ENCODE measurements at regions not wholly inside any gene's neighbourhood (a gene's known extent, or its start where the extent isn't known, plus 50 kb on each side); places are given as distances from the start of the nearest gene placed in this dataset.

GRCh38 chr13:111526922-111527321 is 206.5 kb downstream of the TEX29 start:
- DNase-seq = no peak
- intact Hi-C loops (cut with DNase I) = no loop called here

DNA sequence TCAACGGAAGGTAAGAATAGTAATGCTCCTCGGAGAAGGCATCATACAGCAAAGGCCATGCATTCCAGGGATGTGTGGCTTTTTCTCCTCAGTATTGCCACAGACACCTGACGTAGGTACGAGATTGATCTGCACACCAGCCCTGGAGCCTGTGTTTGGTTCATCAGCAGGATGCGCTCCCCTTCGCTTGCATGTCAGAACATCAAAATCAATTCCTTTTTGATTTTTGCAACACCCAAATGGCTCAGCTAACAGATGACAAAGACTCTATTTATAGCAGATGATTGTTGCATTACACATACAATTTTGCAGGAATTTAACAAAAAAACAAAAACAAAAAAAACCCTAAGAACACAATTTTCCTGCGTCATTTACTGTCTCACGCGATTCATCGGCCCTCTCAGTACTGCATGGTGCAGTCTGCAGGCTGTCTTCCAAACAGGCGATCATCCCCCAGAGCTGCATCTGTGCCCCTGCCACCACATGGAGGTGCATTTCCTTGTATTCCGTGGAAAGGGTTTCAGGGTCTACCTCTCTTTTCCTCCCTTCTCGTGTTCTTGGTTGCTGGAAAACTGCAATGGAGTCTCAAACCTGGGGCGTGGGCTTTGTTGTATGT is 207.3 kb downstream of the TEX29 start:
- H3K9me3 ChIP-seq = no peaks in the 10 kb centered on the region
- 74 to 85% (median 78%) methylated on average over 14 of the region's 14 CpGs for WGBS, 3 donors
- no peak overlapping the region for H3K4me3 ChIP-seq
- no peaks in the 10 kb centered on the region for H3K36me3 ChIP-seq
- no peak for DNase-seq
- no peaks in the 10 kb centered on the region for H3K4me1 ChIP-seq (ENCODE audit: insufficient read depth)
- no peak for TF ChIP-seq POLR2A (IDR thresholded peaks at IDR 0.05)
- no peak for TF ChIP-seq EP300 (IDR thresholded peaks at IDR 0.05)
- TF ChIP-seq CTCF (IDR thresholded peaks at IDR 0.05) = no peak
- H3K27me3 ChIP-seq = no peaks in the 10 kb centered on the region
- no peak overlapping the region for H3K27ac ChIP-seq
- intact Hi-C loops (cut with DNase I) = no loop called here

More at GRCh38 chr13:111526922-111527321, 206.5 kb downstream of the TEX29 start:
- H3K27me3 ChIP-seq = no peaks in the 10 kb centered on the region
- H3K27ac ChIP-seq = no peak overlapping the region
- no peak overlapping the region for H3K4me3 ChIP-seq
- H3K4me1 ChIP-seq (ENCODE audit: insufficient read depth) = no peaks in the 10 kb centered on the region
- no peak for TF ChIP-seq POLR2A (IDR thresholded peaks at IDR 0.05)
- no peak for TF ChIP-seq CTCF (IDR thresholded peaks at IDR 0.05)
- TF ChIP-seq EP300 (IDR thresholded peaks at IDR 0.05) = no peak
- no peaks in the 10 kb centered on the region for H3K36me3 ChIP-seq
- WGBS, 3 donors = 50 to 56% (median 55%) methylated on average over 7 of the region's 7 CpGs
- H3K9me3 ChIP-seq = no peaks in the 10 kb centered on the region

GRCh38 chr13:111528513-111528912 is 208.1 kb downstream of the TEX29 start:
- H3K36me3 ChIP-seq = no peaks in the 10 kb centered on the region
- no peaks in the 10 kb centered on the region for H3K27me3 ChIP-seq
- H3K27ac ChIP-seq = no peak overlapping the region
- DNase-seq = no peak
- WGBS, 3 donors = 87 to 95% (median 94%) methylated on average over 3 of the region's 3 CpGs
- H3K4me1 ChIP-seq (ENCODE audit: insufficient read depth) = no peaks in the 10 kb centered on the region
- H3K4me3 ChIP-seq = no peak overlapping the region
- TF ChIP-seq POLR2A (IDR thresholded peaks at IDR 0.05) (no peak), EP300 (IDR thresholded peaks at IDR 0.05) (no peak), CTCF (IDR thresholded peaks at IDR 0.05) (no peak)
- intact Hi-C loops (cut with DNase I) = no loop called here
- H3K9me3 ChIP-seq = no peaks in the 10 kb centered on the region

GRCh38 chr13:111530137-111530870 is 209.9 kb downstream of the TEX29 start:
- no peaks in the 10 kb centered on the region for H3K9me3 ChIP-seq
- H3K27me3 ChIP-seq = no peaks in the 10 kb centered on the region
- no peak overlapping the region for H3K4me3 ChIP-seq
- H3K27ac ChIP-seq = no peak overlapping the region
- H3K4me1 ChIP-seq (ENCODE audit: insufficient read depth) = no peaks in the 10 kb centered on the region
- intact Hi-C loops (cut with DNase I) = no loop called here
- DNase-seq = no peak
- TF ChIP-seq CTCF (IDR thresholded peaks at IDR 0.05) (no peak), POLR2A (IDR thresholded peaks at IDR 0.05) (no peak), EP300 (IDR thresholded peaks at IDR 0.05) (no peak)
- no peaks in the 10 kb centered on the region for H3K36me3 ChIP-seq
- 81 to 87% (median 83%) methylated on average over 17 of the region's 17 CpGs for WGBS, 3 donors

Data from ovary (tissue), 7 donors.